Ishikawa (cell line): ENCODE measurements at regions not wholly inside any gene's neighbourhood (a gene's known extent, or its start where the extent isn't known, plus 50 kb on each side); places are given as distances from the start of the nearest gene placed in this dataset.

Experiments used
- CEBPB ChIP-seq: IDR thresholded peaks from 2 replicates; pipeline ENCODE4 v1.6.1; 2012
- CREB1 ChIP-seq: IDR thresholded peaks from 2 replicates; pipeline ENCODE4 v1.6.1; 2012; ENCODE audit warnings: low read depth
- EGR1 ChIP-seq: IDR thresholded peaks from 2 replicates; pipeline ENCODE4 v1.6.1; 2012
- EP300 ChIP-seq: IDR thresholded peaks from 2 replicates; pipeline ENCODE4 v1.6.1; 2012; ENCODE audit warnings: borderline replicate concordance
- MAX ChIP-seq: IDR thresholded peaks from 2 replicates; pipeline ENCODE4 v1.6.1; 2012
- RAD21 ChIP-seq: IDR thresholded peaks from 2 replicates; pipeline ENCODE4 v1.6.1; 2012; ENCODE audit warnings: low read depth
- TAF1 ChIP-seq: IDR thresholded peaks from 2 replicates; pipeline ENCODE4 v1.6.1; 2012; ENCODE audit warnings: low read depth, mild to moderate bottlenecking
- TEAD4 ChIP-seq: IDR thresholded peaks from 2 replicates; pipeline ENCODE4 v1.6.1; 2012
- USF1 ChIP-seq: IDR thresholded peaks from 2 replicates; pipeline ENCODE4 v1.6.1; 2012
- YY1 ChIP-seq: IDR thresholded peaks from 2 replicates; pipeline ENCODE4 v1.6.1; 2012; ENCODE audit warnings: low read depth

GRCh38 chr3:150351398-150351797 lies 56.7 kb upstream of the TSC22D2 start:
- TF ChIP-seq EGR1 (no peak), USF1 (no peak), EP300 (no peak), RAD21 (no peak), CEBPB (no peak), TAF1 (no peak), MAX (no peak), TEAD4 (no peak), YY1 (no peak), CREB1 (no peak)
